IMR-90 (cell line): ENCODE measurements at regions not wholly inside any gene's neighbourhood (a gene's known extent, or its start where the extent isn't known, plus 50 kb on each side); places are given as distances from the start of the nearest gene placed in this dataset.

Experiments
- ATAC-seq: fragments of 200-7000 bp; cut with Tn5 transposase; 2 replicates; pipeline ENCODE4 v1.9.1; 2020; ENCODE audit warnings: low read depth, mild to moderate bottlenecking, moderate library complexity
- BruUV-seq: library from RNA; stranded (reverse); fragments of 400-500 nt; replicated peaks from 2 replicates; lab custom pipeline; 2021; lab: Mats Ljungman, UMichigan
- CTCF ChIA-PET: fragments of 300-600 bp; formaldehyde crosslinking; extraction: SDS; loops from one replicate; lab custom pipeline; 2021; ENCODE audit warnings: antibody characterized with exemption; lab: Yijun Ruan, JAX
- POLR2A ChIA-PET: fragments of 300-600 bp; sonication (Branson Sonifier 250); formaldehyde crosslinking; loops from one replicate; lab custom pipeline; 2022; ENCODE audit warnings: antibody characterized with exemption; ENCODE audit not compliant: unreplicated experiment; lab: Charles Lee
- DNase-seq: peaks from one replicate; pipeline ENCODE4 v3.0.0; 2013
- H2AFZ ChIP-seq: replicated peaks from 2 replicates; pipeline ENCODE3; 2013; ENCODE audit warnings: low read length, mild to moderate bottlenecking; ENCODE audit not compliant: poor library complexity
- H2AK5ac ChIP-seq: 2 replicates; pipeline ENCODE4 v1.6.1; 2013; ENCODE audit warnings: low read depth, low read length, inconsistent platforms
- H2AK9ac ChIP-seq: replicated peaks from 2 replicates; pipeline ENCODE3; 2013; ENCODE audit warnings: mild to moderate bottlenecking, low read depth, low read length, moderate library complexity; ENCODE audit not compliant: poor library complexity
- H2BK120ac ChIP-seq: 2 replicates; pipeline ENCODE4 v1.6.1; 2013; ENCODE audit warnings: low read depth, low read length, inconsistent platforms
- H2BK15ac ChIP-seq: 3 replicates; pipeline ENCODE4 v1.6.1; 2013; ENCODE audit warnings: low read depth, low read length, inconsistent platforms
- H2BK20ac ChIP-seq: 2 replicates; pipeline ENCODE4 v1.6.1; 2013; ENCODE audit warnings: low read depth, mild to moderate bottlenecking, inconsistent platforms, low read length, moderate library complexity
- H2BK5ac ChIP-seq: 2 replicates; pipeline ENCODE4 v1.6.1; 2013; ENCODE audit warnings: mild to moderate bottlenecking, low read depth, low read length, inconsistent platforms; ENCODE audit not compliant: poor library complexity, severe bottlenecking
- H3K14ac ChIP-seq: replicated peaks from 2 replicates; pipeline ENCODE4 v1.6.1; 2013; ENCODE audit warnings: low read depth, low read length, inconsistent platforms
- H3K18ac ChIP-seq: 2 replicates; pipeline ENCODE4 v1.6.1; 2013; ENCODE audit warnings: low read depth, low read length, control low read depth
- H3K23ac ChIP-seq: 2 replicates; pipeline ENCODE4 v1.6.1; 2013; ENCODE audit warnings: low read depth, low read length, inconsistent platforms
- H3K27ac ChIP-seq: 2 replicates; pipeline ENCODE4 v1.5.1; 2013; ENCODE audit warnings: mild to moderate bottlenecking, control low read depth, low read length; ENCODE audit not compliant: insufficient read depth
- H3K27me3 ChIP-seq: 2 replicates; pipeline ENCODE4 v1.6.1; 2013; ENCODE audit warnings: low read length; ENCODE audit not compliant: control insufficient read depth, insufficient read depth
- H3K36me3 ChIP-seq: 2 replicates; pipeline ENCODE4 v1.6.1; 2013; ENCODE audit warnings: low read length, mixed read lengths; ENCODE audit not compliant: control insufficient read depth, insufficient read depth
- H3K4ac ChIP-seq: 2 replicates; pipeline ENCODE4 v1.6.1; 2013; ENCODE audit warnings: low read depth, low read length, inconsistent platforms
- H3K4me1 ChIP-seq: 2 replicates; pipeline ENCODE4 v1.6.1; 2013; ENCODE audit warnings: low read length, mixed read lengths; ENCODE audit not compliant: control insufficient read depth, insufficient read depth
- H3K4me2 ChIP-seq: 2 replicates; pipeline ENCODE4 v1.6.1; 2013; ENCODE audit warnings: low read depth, mild to moderate bottlenecking, control low read depth, low read length, moderate library complexity
- H3K4me3 ChIP-seq: 2 replicates; pipeline ENCODE4 v1.5.1; 2013; ENCODE audit warnings: low read depth, mild to moderate bottlenecking, control low read depth, low read length, moderate library complexity; ENCODE audit not compliant: insufficient read depth
- H3K56ac ChIP-seq: 2 replicates; pipeline ENCODE4 v1.6.1; 2013; ENCODE audit warnings: low read length, inconsistent platforms; ENCODE audit not compliant: insufficient read depth; ENCODE audit errors: extremely low read depth
- H3K79me1 ChIP-seq, 2 experiments: 2 replicates each; pipeline ENCODE4 v1.6.1; 2013; ENCODE audit warnings: low read length in 2 of 2, inconsistent platforms in 1 of 2, low read depth in 1 of 2
- H3K9ac ChIP-seq: 2 replicates; pipeline ENCODE4 v1.6.1; 2013; ENCODE audit warnings: low read depth, low read length, control low read depth
- H3K9me1 ChIP-seq: 2 replicates; pipeline ENCODE4 v1.6.1; 2013; ENCODE audit warnings: low read length, inconsistent platforms; ENCODE audit not compliant: insufficient read depth
- H3K9me3 ChIP-seq: 2 replicates; pipeline ENCODE4 v1.6.1; 2013; ENCODE audit warnings: low read length; ENCODE audit not compliant: control insufficient read depth, insufficient read depth
- H4K20me1 ChIP-seq: 2 replicates; pipeline ENCODE4 v1.6.1; 2013; ENCODE audit warnings: low read length, inconsistent platforms; ENCODE audit not compliant: insufficient read depth
- H4K5ac ChIP-seq: 2 replicates; pipeline ENCODE4 v1.6.1; 2013; ENCODE audit warnings: mild to moderate bottlenecking, low read depth, low read length, control low read depth
- H4K8ac ChIP-seq, 2 experiments: 2 replicates each; pipeline ENCODE4 v1.6.1; 2013; ENCODE audit warnings: low read depth in 2 of 2, low read length in 2 of 2, control low read depth in 1 of 2, inconsistent platforms in 1 of 2
- H4K91ac ChIP-seq: 2 replicates; pipeline ENCODE4 v1.6.1; 2013; ENCODE audit warnings: low read depth, low read length, inconsistent platforms; ENCODE audit not compliant: insufficient read depth
- BHLHE40 ChIP-seq: fragments of 150-350 bp; IDR thresholded peaks from 2 replicates; pipeline ENCODE4 v1.6.1; 2016; ENCODE audit warnings: mild to moderate bottlenecking, low read depth, low read length
- CEBPB ChIP-seq: IDR thresholded peaks from 2 replicates; pipeline ENCODE4 v1.6.1; 2012; ENCODE audit warnings: low read depth, low read length, improper control_type of control experiment
- CHD1 ChIP-seq: IDR thresholded peaks from 2 replicates; pipeline ENCODE4 v1.6.1; 2012; ENCODE audit warnings: low read depth, low read length, improper control_type of control experiment
- FOS ChIP-seq: fragments of 150-350 bp; IDR thresholded peaks from 2 replicates; pipeline ENCODE4 v1.6.1; 2016; ENCODE audit warnings: low read depth, low read length
- MAFK ChIP-seq: IDR thresholded peaks from 2 replicates; pipeline ENCODE4 v1.6.1; 2012; ENCODE audit warnings: low read depth, low read length, improper control_type of control experiment
- MAZ ChIP-seq: IDR thresholded peaks from 2 replicates; pipeline ENCODE4 v1.6.1; 2012; ENCODE audit warnings: low read depth, mild to moderate bottlenecking, low read length, improper control_type of control experiment, moderate library complexity, borderline replicate concordance
- MXI1 ChIP-seq: IDR thresholded peaks from 2 replicates; pipeline ENCODE4 v1.6.1; 2012; ENCODE audit warnings: low read depth, mild to moderate bottlenecking, low read length, moderate library complexity, borderline replicate concordance
- NFE2L2 ChIP-seq: fragments of 150-350 bp; IDR thresholded peaks from 2 replicates; pipeline ENCODE4 v1.6.1; 2016; ENCODE audit warnings: low read depth, mild to moderate bottlenecking, low read length
- POLR2A ChIP-seq: IDR thresholded peaks from 2 replicates; pipeline ENCODE4 v1.6.1; 2012; ENCODE audit warnings: mild to moderate bottlenecking, low read depth, low read length
- RAD21 ChIP-seq: IDR thresholded peaks from 2 replicates; pipeline ENCODE4 v1.6.1; 2012; ENCODE audit warnings: low read length, improper control_type of control experiment
- RCOR1 ChIP-seq: IDR thresholded peaks from 2 replicates; pipeline ENCODE4 v1.6.1; 2012; ENCODE audit warnings: mild to moderate bottlenecking, low read length, improper control_type of control experiment; ENCODE audit not compliant: insufficient replicate concordance
- RFX5 ChIP-seq: IDR thresholded peaks from 2 replicates; pipeline ENCODE4 v1.8.0; 2012; ENCODE audit warnings: low read depth, mild to moderate bottlenecking, low read length, moderate library complexity
- SMC3 ChIP-seq: fragments of 150-350 bp; IDR thresholded peaks from 2 replicates; pipeline ENCODE4 v1.6.1; 2016; ENCODE audit warnings: low read depth, mild to moderate bottlenecking, antibody characterized with exemption, low read length, moderate library complexity
- USF2 ChIP-seq: fragments of 150-350 bp; IDR thresholded peaks from 2 replicates; pipeline ENCODE4 v1.6.1; 2017; ENCODE audit warnings: mild to moderate bottlenecking, antibody characterized with exemption, low read length, low read depth
- WGBS, 2 experiments: methylation state at CpG; one replicate each; pipeline versions ENCODE4 v1.1.5 to v1.1.7; 2013; ENCODE audit warnings: missing lambda C conversion rate in 2 of 2; ENCODE audit not compliant: insufficient read length in 1 of 2; ENCODE audit errors: extremely low coverage in 2 of 2; 5-methylcytosine and 5-hydroxymethylcytosine counted together
- dilution Hi-C: fragments of 300-500 bp; cut with HindIII; formaldehyde crosslinking; loops from one replicate; pipeline ENCODE4 v1.14.3; 2018; ENCODE audit warnings: low sequenced_read_pairs; ENCODE audit not compliant: unreplicated experiment
- in situ Hi-C: fragments of 300-500 bp; cut with MboI; formaldehyde crosslinking; loops from 3 replicates; pipeline ENCODE4 v1.14.3; 2019; ENCODE audit warnings: low sequenced_read_pairs, inconsistent platforms, mixed read lengths
- intact Hi-C: fragments of 100-400 bp; cut with micrococcal nuclease; formaldehyde crosslinking; loops from 2 replicates; pipeline ENCODE4 v1.10.0; 2022
- TF ChIP-seq, protein P1 (sequence below): conservative IDR thresholded peaks from 2 replicates; pipeline ENCODE4 v1.5.1; 2012; ENCODE audit warnings: mild to moderate bottlenecking, low read depth, low read length, improper control_type of control experiment
- TF ChIP-seq, protein P2 (sequence below): fragments of 150-350 bp; IDR thresholded peaks from 2 replicates; pipeline ENCODE4 v1.6.1; 2016; ENCODE audit warnings: low read depth, mild to moderate bottlenecking, low read length, moderate library complexity, borderline replicate concordance

DNA sequence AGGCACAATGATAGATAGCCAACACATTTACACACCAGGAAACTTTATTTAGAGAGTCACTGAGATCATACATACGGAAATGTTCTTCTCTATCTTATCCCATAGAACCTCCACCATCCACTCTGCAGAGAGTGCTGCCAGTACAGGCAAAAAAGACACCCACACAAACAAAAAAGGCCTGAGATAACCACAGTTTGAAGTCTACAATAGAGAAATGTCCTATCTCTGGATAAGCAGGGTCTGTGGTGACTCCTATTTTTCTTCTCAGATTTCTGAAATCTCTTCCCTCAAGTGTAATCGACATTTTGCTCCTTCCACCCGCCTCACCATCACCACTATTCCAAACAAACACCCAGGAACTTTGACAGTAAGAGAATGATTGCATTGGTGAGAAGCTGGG, 413.9 kb upstream of the NR2F2 start:
- in situ Hi-C loops = no loop called here
- H2BK5ac ChIP-seq = no peak overlapping the region
- H3K14ac ChIP-seq = no peak overlapping the region
- no peaks in the 10 kb centered on the region for H3K79me1 ChIP-seq
- no peak overlapping the region for H2AFZ ChIP-seq
- no peak overlapping the region for H2BK15ac ChIP-seq
- H3K36me3 ChIP-seq = no peaks in the 10 kb centered on the region
- H3K4ac ChIP-seq = no peak overlapping the region
- H3K27ac ChIP-seq = no peak overlapping the region
- H2BK20ac ChIP-seq = no peak overlapping the region
- no peak overlapping the region for H3K56ac ChIP-seq
- H2AK5ac ChIP-seq = no peak overlapping the region
- H2AK9ac ChIP-seq = no peak overlapping the region
- no peak overlapping the region for H3K4me3 ChIP-seq
- no peak overlapping the region for H3K4me2 ChIP-seq
- no peaks in the 10 kb centered on the region for H3K9me1 ChIP-seq
- H4K8ac ChIP-seq = no peak overlapping the region
- dilution Hi-C loops = no loop called here
- H4K20me1 ChIP-seq = no peaks in the 10 kb centered on the region
- WGBS, 2 experiments = no CpG with 5 or more reads among the region's 3 CpGs
- no peak overlapping the region for H4K91ac ChIP-seq
- no peaks in the 10 kb centered on the region for H3K4me1 ChIP-seq
- ChIA-PET POLR2A (no interaction called here), CTCF (no interaction called here)
- no peak overlapping the region for H4K5ac ChIP-seq
- no peak overlapping the region for H2BK120ac ChIP-seq
- H3K9me3 ChIP-seq = no peaks in the 10 kb centered on the region
- no peaks in the 10 kb centered on the region for H3K27me3 ChIP-seq
- ATAC-seq (no peak), DNase-seq (no peak)
- no peak overlapping the region for H3K18ac ChIP-seq
- no TSS peak for BruUV-seq
- H3K9ac ChIP-seq = no peak overlapping the region
- intact Hi-C loops = no loop called here
- no peak overlapping the region for H3K23ac ChIP-seq
- TF ChIP-seq NFE2L2 (no peak), BHLHE40 (no peak), POLR2A (no peak), MAZ (no peak), RAD21 (no peak), CEBPB (no peak), CHD1 (no peak), RCOR1 (no peak), USF2 (no peak), FOS (no peak), SMC3 (no peak), RFX5 (no peak), MXI1 (no peak), MAFK (no peak)
- TF ChIP-seq, protein P1, sequence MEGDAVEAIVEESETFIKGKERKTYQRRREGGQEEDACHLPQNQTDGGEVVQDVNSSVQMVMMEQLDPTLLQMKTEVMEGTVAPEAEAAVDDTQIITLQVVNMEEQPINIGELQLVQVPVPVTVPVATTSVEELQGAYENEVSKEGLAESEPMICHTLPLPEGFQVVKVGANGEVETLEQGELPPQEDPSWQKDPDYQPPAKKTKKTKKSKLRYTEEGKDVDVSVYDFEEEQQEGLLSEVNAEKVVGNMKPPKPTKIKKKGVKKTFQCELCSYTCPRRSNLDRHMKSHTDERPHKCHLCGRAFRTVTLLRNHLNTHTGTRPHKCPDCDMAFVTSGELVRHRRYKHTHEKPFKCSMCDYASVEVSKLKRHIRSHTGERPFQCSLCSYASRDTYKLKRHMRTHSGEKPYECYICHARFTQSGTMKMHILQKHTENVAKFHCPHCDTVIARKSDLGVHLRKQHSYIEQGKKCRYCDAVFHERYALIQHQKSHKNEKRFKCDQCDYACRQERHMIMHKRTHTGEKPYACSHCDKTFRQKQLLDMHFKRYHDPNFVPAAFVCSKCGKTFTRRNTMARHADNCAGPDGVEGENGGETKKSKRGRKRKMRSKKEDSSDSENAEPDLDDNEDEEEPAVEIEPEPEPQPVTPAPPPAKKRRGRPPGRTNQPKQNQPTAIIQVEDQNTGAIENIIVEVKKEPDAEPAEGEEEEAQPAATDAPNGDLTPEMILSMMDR = no peak
- TF ChIP-seq, protein P2, sequence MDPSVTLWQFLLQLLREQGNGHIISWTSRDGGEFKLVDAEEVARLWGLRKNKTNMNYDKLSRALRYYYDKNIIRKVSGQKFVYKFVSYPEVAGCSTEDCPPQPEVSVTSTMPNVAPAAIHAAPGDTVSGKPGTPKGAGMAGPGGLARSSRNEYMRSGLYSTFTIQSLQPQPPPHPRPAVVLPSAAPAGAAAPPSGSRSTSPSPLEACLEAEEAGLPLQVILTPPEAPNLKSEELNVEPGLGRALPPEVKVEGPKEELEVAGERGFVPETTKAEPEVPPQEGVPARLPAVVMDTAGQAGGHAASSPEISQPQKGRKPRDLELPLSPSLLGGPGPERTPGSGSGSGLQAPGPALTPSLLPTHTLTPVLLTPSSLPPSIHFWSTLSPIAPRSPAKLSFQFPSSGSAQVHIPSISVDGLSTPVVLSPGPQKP = no peak
